ENCODE measurements at regions not wholly inside any gene's neighbourhood (a gene's known extent, or its start where the extent isn't known, plus 50 kb on each side); places are given as distances from the start of the nearest gene placed in this dataset.
A peak's percentile ranks its signal among the peaks of the same experiment; 100 is the strongest.
"Not testable (repeated sequence)": the region's sequence is repeated elsewhere in the genome, so short reads cannot be mapped to it uniquely, and the experiment has no call there.

DNA sequence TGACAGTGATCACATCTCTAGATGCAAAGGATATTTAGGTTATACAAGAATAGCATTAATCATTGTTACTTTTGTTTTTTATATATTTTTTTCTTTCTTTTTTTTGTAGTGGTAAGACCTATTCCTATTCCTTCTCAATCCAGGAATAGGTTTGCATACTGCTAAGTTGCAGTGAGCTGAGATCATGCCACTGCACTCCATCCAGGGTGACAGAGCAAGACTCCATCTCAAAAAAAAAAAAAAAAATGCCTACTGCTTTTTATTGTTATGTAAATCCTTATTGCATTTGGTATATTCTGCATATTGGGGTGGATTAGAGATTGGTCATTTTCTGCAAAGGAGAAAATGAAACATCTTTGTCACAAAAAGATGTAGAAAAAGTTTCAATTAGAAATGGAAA lies 138.2 kb upstream of the FOLH1 start:
- intact Hi-C loops (cut with DNase I); DNase-seq (ENCODE audit: missing footprints); ATAC-seq: not testable (repeated sequence)

DNA sequence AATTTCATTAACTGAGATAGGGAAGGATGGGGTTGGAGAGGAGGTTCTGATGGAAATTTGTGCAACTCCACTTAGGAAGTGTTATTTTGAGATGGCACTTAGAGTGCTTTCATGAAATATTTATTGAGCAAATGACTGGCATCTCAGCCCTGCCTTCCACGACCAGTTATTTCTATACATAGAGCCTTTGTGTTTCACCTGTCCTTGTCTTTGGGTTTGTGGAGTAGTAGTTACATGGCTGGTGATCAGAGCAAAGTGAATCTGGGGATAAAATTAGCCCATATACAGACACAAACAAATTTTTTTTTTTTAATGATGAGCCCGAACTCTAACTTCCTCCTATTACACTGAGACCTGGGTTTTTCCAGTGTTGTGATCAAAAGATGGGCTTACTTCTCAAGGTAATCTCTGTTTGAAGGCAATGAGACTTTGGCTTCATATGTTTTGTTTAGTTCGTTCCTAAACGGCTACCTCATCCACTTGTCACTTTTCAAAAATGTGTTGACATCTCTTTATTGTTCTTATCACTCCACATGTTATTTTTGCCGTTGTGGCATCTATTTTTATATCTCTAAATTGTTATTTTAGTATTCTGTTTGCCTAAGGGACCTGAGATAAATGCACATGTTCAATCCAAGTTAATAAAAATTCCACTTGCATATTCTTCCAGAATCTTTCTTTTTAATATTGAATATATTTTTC lies 120.2 kb upstream of the FOLH1 start:
- DNase-seq (ENCODE audit: missing footprints); intact Hi-C loops (cut with DNase I): not testable (repeated sequence)
- peak; percentile 62 for ATAC-seq

DNA sequence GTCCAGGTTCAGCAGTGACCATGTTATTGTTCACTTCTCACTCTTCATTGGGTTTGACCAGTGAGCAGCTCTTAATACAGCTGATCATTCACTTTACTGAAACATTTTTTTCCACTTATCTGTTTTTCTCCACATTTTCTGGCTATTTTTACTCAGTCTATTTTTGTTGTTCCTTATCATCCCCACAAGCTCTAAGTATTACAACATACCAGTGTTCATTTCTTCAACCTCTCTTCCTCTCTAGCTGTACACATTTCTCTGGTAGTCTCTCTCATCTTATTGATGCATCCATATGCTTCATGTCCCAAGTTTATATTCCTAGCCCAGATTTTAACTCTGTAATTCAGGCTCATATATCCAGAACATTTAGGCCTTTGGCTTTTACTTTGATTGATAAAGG lies 119.4 kb upstream of the FOLH1 start:
- intact Hi-C loops (cut with DNase I); DNase-seq (ENCODE audit: missing footprints); ATAC-seq: not testable (repeated sequence)

DNA sequence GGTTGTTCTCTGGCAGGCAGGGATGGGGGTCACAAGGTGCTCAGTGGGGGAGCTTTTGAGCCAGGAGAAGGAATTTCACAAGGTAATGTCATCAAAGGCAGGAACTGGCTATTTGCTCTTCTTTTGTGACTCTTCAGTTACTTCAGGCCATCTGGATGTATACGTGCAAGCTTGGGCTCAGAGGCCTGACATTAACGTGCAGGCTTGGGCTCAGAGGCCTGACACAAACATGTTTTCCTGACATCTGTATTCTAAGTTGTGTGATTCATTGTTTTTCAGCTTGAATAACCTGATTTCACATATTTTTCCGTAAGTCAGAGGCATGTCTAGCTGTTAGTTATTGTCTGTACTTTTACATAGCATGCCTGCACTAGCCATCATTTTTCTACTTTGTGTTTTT lies 118.2 kb upstream of the FOLH1 start:
- ATAC-seq; DNase-seq (ENCODE audit: missing footprints); intact Hi-C loops (cut with DNase I): not testable (repeated sequence)

DNA sequence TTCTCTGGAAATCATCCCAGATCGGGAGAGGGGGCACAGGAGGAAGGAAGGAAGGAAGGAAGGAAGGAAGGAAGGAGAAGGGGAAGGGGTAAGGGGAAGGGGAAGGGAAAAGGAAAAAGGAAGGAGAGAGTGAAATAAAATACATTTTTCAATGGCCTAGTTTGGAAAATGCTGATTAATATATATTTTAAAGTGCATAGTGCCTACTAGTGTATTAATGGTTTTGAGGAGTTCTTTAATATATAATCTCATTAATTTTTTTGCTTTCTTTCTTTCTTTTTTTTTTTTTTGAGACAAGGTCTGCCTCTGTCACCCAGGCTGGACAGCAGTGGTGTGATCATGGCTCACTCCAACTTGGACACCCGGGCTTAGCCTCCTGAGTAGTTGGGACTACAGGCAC lies 107.8 kb upstream of the FOLH1 start:
- ATAC-seq (no peak), DNase-seq (ENCODE audit: missing footprints) (no peak)
- intact Hi-C loops (cut with DNase I), result no loop called here

DNA sequence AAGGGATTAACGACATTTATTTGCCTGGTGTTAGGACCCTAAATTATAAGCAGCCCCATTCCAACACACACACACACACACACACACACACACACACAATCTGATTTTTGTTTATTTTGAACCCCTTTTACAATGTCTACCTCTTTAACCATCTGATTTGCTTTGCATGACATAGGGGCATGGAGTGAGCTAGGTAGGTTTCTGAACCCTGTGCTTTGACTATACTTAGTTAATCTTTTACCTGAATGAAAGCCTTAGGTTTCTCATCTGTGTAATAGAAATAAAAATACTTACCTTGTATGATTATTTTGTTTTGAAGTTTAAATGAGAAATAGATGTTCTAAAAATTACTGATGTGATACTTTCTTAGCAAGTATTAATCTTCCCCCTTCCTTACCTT lies 94.7 kb upstream of the FOLH1 start:
- intact Hi-C loops (cut with DNase I), result no loop called here
- DNase-seq (ENCODE audit: missing footprints), result no peak
- ATAC-seq, result no peak

DNA sequence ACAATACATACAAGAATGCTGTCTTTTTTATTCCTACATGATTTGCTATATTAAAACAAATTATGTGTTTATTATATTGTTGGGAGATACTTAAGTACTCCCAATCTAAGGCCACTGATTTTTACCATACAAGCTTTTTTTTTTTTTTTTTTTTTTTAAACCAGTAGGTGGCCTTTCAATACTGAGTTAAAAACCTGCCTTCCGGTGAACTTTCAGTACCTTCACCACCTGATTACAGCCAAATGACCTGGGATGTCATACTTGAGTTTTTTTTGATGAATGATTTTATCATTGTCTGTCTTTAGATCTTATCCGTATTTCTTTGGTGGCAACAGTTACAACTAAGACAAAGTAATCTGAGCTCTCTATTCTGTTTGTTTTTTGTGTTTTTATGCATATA lies 94.0 kb upstream of the FOLH1 start:
- no peak for DNase-seq (ENCODE audit: missing footprints)
- ATAC-seq, result no peak
- intact Hi-C loops (cut with DNase I), result no loop called here

DNA sequence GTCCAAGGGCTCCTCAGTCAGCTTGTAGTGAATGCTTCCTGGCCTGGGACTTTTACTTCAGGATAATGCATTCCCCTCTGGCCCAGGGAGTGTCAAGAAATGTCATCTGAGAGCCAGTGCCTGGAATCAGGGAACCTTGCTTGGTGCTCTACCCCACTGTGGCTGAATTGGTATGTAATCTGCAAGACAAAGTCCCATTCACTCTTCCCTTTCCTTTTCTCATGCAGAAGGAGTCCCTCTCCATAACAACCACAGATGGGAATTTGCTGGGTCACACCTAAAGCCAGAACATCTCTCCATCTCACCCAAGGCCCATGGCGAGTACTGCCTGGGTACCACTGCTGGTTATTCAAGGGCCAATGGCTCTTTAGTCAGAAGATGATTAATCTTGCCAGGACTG lies 89.6 kb upstream of the FOLH1 start:
- ATAC-seq; intact Hi-C loops (cut with DNase I); DNase-seq (ENCODE audit: missing footprints): not testable (repeated sequence)

DNA sequence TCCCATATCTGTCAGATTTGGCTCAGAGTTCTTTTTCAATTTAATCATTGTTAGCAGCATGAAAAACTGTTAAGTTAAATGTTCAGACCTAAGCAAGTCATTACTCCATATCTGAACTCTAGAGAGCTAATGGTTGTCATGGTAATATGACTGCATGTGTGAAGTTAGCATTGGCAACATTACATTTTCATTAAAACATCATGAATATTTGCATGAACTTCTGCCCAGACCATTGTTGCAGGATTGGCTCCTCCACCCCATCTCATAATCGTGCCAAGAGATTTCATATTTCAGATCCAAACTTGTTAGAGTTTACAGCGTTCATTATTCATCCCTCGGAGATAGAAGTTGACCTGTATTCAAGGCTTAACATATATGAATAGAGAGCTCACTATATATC lies 75.5 kb upstream of the FOLH1 start:
- intact Hi-C loops (cut with DNase I); ATAC-seq: not testable (repeated sequence)

DNA sequence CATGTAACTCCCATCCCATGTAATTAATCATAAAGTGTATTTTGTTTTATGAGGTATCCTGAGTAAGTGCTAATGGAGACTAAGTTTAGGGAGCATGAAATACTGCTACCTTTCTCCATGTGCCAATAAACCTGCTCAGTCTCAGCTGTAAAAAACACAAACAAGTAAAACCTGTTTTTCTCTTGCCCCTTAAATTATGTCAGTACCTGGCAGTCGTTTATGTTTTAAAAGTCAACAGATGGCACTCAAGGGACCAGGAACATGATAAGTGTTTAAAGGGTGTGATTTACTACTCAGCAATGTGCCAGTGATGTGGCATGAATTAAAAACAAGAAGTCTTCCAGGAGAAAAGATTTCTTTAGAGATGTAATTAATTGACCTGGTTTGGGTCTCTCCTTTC lies 74.9 kb upstream of the FOLH1 start:
- intact Hi-C loops (cut with DNase I); DNase-seq (ENCODE audit: missing footprints); ATAC-seq: not testable (repeated sequence)

More for the DNA sequence above, 75.5 kb upstream of the FOLH1 start:
- DNase-seq (ENCODE audit: missing footprints), result not testable (repeated sequence)

DNA sequence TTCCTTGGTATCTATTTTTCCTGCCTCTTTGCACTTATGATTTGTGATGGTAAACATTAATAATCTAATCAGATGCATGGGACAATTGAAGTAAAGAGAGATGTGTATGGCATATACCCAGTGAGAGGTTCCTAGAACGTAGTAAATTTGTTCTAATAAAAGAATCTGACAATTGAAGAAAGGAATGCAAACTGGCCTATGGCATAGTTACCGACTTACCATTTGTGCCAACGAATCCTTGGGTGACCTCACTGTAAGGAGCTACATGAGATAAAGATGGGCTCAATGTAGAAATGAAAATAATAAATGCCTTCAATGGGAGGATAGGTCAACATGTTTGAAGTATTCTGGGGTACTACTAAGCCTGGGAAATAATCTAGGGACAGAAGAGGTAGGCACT lies 73.7 kb upstream of the FOLH1 start:
- intact Hi-C loops (cut with DNase I); DNase-seq (ENCODE audit: missing footprints); ATAC-seq: not testable (repeated sequence)

DNA sequence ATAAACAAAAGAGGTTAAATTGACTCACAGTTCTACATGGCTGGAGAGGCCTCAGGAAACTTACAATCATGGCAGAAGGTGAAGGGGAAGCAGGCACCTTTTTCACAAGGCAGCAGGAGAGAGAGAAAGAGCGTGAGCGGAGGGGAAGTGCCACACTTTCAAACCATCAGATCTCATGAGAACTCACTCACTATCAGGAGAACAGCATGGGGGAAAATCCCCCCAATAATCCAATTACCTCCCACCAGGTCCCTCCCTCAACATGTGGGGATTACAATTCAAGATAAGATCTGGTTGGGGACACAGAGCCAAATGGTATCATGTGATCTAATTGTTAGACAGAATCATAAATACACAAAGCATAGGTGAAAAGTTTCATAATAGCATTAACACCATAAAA lies 69.5 kb upstream of the FOLH1 start:
- ATAC-seq; DNase-seq (ENCODE audit: missing footprints): not testable (repeated sequence)

More for the DNA sequence above, 69.5 kb upstream of the FOLH1 start:
- intact Hi-C loops (cut with DNase I), result not testable (repeated sequence)

Data from Right ventricle myocardium inferior (tissue), 1 donor.